NT2/D1 (cell line): ENCODE measurements at regions not wholly inside any gene's neighbourhood (a gene's known extent, or its start where the extent isn't known, plus 50 kb on each side); places are given as distances from the start of the nearest gene placed in this dataset.

Experiments used
- YY1 ChIP-seq: IDR thresholded peaks from 2 replicates; pipeline ENCODE4 v1.6.1; 2011; ENCODE audit not compliant: insufficient read length, insufficient read depth
- ZNF274 ChIP-seq: IDR thresholded peaks from 2 replicates; pipeline ENCODE4 v1.6.1; 2011; ENCODE audit warnings: mild to moderate bottlenecking, low read depth, low read length

- TF ChIP-seq YY1 (no peak), ZNF274 (no peak)
These were observed 162.4 kb upstream of the GYPA start for GRCh38 chr4:144302704-144303536.
